AG04450 (cell line): ENCODE measurements at regions not wholly inside any gene's neighbourhood (a gene's known extent, or its start where the extent isn't known, plus 50 kb on each side); places are given as distances from the start of the nearest gene placed in this dataset.

Source experiments
- CTCF ChIA-PET: fragments of 300-600, 350-600 bp; formaldehyde crosslinking; extraction: SDS; loops from one replicate; lab custom pipeline; 2022; ENCODE audit warnings: antibody characterized with exemption, inconsistent platforms; lab: Charles Lee
- POLR2A ChIA-PET: fragments of 350-600 bp; formaldehyde crosslinking; extraction: SDS; loops from one replicate; lab custom pipeline; 2021; ENCODE audit warnings: antibody characterized with exemption, inconsistent platforms; lab: Yijun Ruan, JAX
- DNase-seq: peaks from one replicate; pipeline ENCODE4 v3.0.0-alpha.2; 2011; ENCODE audit warnings: low read depth, low spot score
- H3K27ac ChIP-seq: one replicate; pipeline ENCODE4 v1.5.1; 2012; ENCODE audit warnings: low read depth, low read length, control low read depth
- H3K27me3 ChIP-seq: one replicate; pipeline ENCODE4 v1.6.0; 2012; ENCODE audit warnings: low read length; ENCODE audit not compliant: control insufficient read depth, insufficient read depth
- H3K4me3 ChIP-seq: 2 replicates; pipeline ENCODE4 v1.5.1; 2011; ENCODE audit warnings: mild to moderate bottlenecking, low read depth, low read length, control low read depth
- H3K9me3 ChIP-seq: 2 replicates; pipeline ENCODE4 v1.5.1; 2012; ENCODE audit warnings: low read length; ENCODE audit not compliant: control insufficient read depth, insufficient read depth
- TF ChIP-seq, protein P1 (sequence below): IDR thresholded peaks from 2 replicates; pipeline ENCODE4 v1.5.1; 2011; ENCODE audit warnings: low read depth, low read length, control low read depth, inconsistent platforms

DNA sequence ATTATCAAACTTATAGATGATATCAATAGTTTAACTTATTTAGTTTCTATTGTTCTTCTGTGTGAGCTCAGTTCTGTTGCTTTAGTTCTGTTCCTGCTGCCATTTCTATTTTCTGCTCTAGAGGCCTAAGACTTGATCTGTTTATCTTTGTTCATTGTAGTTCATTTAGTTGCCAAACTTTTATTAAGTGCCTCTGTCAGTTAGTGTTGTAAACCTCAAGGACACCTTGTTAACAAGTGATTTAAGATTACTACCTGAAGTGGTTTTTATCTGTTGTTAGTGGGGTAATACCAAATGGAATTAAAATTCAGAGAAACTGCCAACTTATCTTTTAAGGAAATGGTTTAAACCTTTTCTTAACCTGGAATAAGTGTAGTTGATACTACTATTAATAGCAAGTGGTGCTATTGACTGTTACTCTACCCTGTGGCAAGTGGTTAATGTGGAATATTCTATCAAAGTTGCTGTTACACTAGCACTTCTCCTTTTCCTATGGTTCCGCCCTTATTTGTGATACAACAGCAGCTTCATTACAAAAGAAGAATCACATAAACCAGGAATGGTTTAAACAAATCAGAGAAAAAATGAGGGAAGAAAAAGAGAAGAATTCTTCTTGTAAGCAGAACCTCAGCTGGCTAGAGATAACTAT lies 500.6 kb upstream of the GOLIM4 start:
- H3K9me3 ChIP-seq = no peaks in the 10 kb centered on the region
- TF ChIP-seq, protein P1, sequence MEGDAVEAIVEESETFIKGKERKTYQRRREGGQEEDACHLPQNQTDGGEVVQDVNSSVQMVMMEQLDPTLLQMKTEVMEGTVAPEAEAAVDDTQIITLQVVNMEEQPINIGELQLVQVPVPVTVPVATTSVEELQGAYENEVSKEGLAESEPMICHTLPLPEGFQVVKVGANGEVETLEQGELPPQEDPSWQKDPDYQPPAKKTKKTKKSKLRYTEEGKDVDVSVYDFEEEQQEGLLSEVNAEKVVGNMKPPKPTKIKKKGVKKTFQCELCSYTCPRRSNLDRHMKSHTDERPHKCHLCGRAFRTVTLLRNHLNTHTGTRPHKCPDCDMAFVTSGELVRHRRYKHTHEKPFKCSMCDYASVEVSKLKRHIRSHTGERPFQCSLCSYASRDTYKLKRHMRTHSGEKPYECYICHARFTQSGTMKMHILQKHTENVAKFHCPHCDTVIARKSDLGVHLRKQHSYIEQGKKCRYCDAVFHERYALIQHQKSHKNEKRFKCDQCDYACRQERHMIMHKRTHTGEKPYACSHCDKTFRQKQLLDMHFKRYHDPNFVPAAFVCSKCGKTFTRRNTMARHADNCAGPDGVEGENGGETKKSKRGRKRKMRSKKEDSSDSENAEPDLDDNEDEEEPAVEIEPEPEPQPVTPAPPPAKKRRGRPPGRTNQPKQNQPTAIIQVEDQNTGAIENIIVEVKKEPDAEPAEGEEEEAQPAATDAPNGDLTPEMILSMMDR = no peak
- no peak for DNase-seq
- ChIA-PET POLR2A (no interaction called here), CTCF (no interaction called here)
- H3K4me3 ChIP-seq = no peak overlapping the region
- no peak overlapping the region for H3K27ac ChIP-seq
- H3K27me3 ChIP-seq = no peaks in the 10 kb centered on the region

DNA sequence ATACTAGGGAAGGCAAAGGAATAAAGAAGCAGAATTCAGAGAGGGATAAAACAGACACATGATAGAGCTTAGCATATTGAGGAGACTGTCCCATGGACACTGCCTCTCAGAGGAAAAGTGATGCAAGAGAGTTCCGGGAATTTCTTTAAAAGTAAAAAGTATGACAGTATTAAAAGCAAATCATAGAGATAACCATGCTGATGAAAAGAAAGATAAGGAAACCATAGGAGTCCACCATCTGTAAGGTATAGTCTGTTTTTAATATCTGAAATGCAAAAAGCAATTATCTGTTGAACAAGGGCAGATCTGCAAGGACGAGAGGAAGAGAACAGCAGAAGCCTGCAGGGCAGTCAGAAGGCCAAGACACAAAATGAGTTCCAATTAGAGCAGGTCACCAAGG lies 495.9 kb upstream of the GOLIM4 start:
- ChIA-PET POLR2A (no interaction called here), CTCF (interaction anchor here (1.0 kb wide), 1 partner anchor 87 kb away, joined by 3 read pairs; no protein-coding TSS in a partner anchor)
- Histone ChIP-seq H3K27me3 (no peaks in the 10 kb centered on the region), H3K4me3 (no peak overlapping the region), H3K9me3 (no peaks in the 10 kb centered on the region), H3K27ac (no peak overlapping the region)
- DNase-seq = no peak
- TF ChIP-seq, protein P1 = no peak

DNA sequence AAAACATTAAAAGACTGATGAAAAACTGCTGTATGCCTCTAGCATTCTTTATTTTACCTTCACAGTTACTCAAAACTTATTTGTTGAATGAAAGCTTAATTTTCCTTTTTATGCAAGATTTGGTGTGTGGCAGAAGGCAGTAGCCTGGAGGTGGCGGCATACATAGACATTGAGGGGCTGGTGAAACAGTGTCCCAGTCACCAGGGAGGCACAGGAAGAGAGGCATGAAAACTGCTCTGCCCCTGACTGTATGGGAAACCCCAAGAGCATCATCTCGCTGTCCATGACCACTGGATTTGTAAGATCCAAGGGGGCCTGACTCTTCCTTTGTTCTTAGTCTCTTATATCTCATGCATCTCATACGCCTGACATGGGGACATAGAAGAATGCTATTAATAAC lies 493.7 kb upstream of the GOLIM4 start:
- CTCF ChIA-PET = interaction anchor here (1.0 kb wide), 1 partner anchor 61 kb away, joined by 4 read pairs; no protein-coding TSS in a partner anchor
- TF ChIP-seq, protein P1 = no peak
- DNase-seq = no peak
- POLR2A ChIA-PET = no interaction called here
- Histone ChIP-seq H3K27ac (no peak overlapping the region), H3K9me3 (no peaks in the 10 kb centered on the region), H3K4me3 (no peak overlapping the region), H3K27me3 (no peaks in the 10 kb centered on the region)

DNA sequence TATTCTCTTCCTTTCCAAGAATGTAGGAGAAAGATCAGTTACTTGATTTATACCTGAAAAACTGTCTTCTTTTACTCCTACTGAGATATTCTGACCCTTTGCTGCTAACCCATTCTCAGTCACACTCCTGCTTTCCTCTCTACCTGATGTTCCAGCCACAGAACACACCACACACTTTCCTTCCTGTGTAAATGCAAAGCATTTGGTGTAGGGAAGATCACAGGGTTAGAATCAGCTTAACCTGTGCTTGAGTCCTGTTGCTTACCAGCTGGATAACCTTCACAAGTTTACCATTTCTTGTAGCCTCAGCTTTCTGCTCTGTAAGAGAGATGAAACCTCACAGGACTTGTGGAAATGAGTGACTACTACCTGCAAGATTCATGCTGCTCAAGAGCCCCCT lies 489.8 kb upstream of the GOLIM4 start:
- ChIA-PET POLR2A (no interaction called here), CTCF (no interaction called here)
- Histone ChIP-seq H3K9me3 (no peaks in the 10 kb centered on the region), H3K4me3 (no peak overlapping the region), H3K27me3 (no peaks in the 10 kb centered on the region), H3K27ac (no peak overlapping the region)
- no peak for DNase-seq
- TF ChIP-seq, protein P1 = no peak

DNA sequence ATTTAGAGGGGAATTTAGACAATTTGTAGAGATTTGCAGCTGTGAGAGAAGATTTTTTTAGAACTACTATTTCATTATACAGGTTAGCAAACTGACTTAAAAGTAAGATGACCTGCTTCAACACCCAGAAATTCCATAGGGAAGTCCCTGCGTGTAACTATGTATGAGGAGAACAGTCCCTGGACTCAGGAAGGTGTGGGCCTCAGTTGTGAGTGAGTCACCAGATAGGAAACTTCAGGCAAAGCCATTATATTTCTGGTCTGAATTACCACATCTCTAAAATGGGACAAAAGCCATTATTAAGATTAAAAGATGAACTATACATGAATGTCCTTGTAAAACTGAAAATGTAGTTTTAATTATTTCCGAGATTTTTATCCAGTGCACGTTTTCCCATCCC lies 488.3 kb upstream of the GOLIM4 start:
- no peak for DNase-seq
- TF ChIP-seq, protein P1 = no peak
- POLR2A ChIA-PET = no interaction called here
- Histone ChIP-seq H3K9me3 (no peaks in the 10 kb centered on the region), H3K4me3 (no peak overlapping the region), H3K27ac (no peak overlapping the region), H3K27me3 (no peaks in the 10 kb centered on the region)
- CTCF ChIA-PET = no interaction called here
